ENCODE measurements at regions not wholly inside any gene's neighbourhood (a gene's known extent, or its start where the extent isn't known, plus 50 kb on each side); places are given as distances from the start of the nearest gene placed in this dataset.

GRCh38 chr3:117130222-117130621 lies 420.6 kb downstream of the TUSC7 start:
- H3K4me3 ChIP-seq, result no peak overlapping the region
- no peaks in the 10 kb centered on the region for H3K79me2 ChIP-seq (replicated peaks; ENCODE audit: insufficient read depth)
- H3K27ac ChIP-seq (ENCODE audit: low read depth), result no peak overlapping the region
- Mint-ChIP-seq H3K27me3 (ENCODE audit: insufficient read depth, low read depth, poor library complexity) (peaks cover 1% of the 10 kb centered on the region), H3K4me3 (no peak overlapping the region), H3K9me3 (no peaks in the 10 kb centered on the region), H3K27ac (no peak overlapping the region), H3K4me1 (peaks cover 11% of the 10 kb centered on the region), H3K36me3 (ENCODE audit: low read depth) (no peaks in the 10 kb centered on the region)
- no peak overlapping the region for H3K4me2 ChIP-seq
- DNase-seq (ENCODE audit: low spot score), result no peak
- no peaks in the 10 kb centered on the region for H3K36me3 ChIP-seq (ENCODE audit: insufficient read depth)
- H3K27me3 ChIP-seq (ENCODE audit: insufficient read depth), result no peaks in the 10 kb centered on the region
- H3F3A ChIP-seq (replicated peaks; ENCODE audit: low read depth), result no peaks in the 10 kb centered on the region
- no peak overlapping the region for H2AFZ ChIP-seq
- H3K9me2 ChIP-seq (ENCODE audit: insufficient read depth), result no peaks in the 10 kb centered on the region; the same call in none of the 2 replicates
- H3K4me1 ChIP-seq (ENCODE audit: insufficient read depth), result no peaks in the 10 kb centered on the region
- H4K20me1 ChIP-seq (replicated peaks; ENCODE audit: insufficient read depth), result no peaks in the 10 kb centered on the region
- no peak for TF ChIP-seq NANOG (IDR thresholded peaks at IDR 0.05; ENCODE audit: borderline replicate concordance)
- no peak for TF ChIP-seq CREB1 (CRISPR knock-in tag; IDR thresholded peaks at IDR 0.05; ENCODE audit: low read depth)
- TF ChIP-seq CTCF (conservative IDR thresholded peaks at IDR 0.05; ENCODE audit: low read depth in 2 of 2), result no peak
- no peak for TF ChIP-seq EZH2phosphoT487 (IDR thresholded peaks at IDR 0.05; ENCODE audit: unreplicated experiment)
- no peak for TF ChIP-seq REST (IDR thresholded peaks at IDR 0.05; ENCODE audit: unreplicated experiment)
- no peak for TF ChIP-seq EZH2 (IDR thresholded peaks at IDR 0.05; ENCODE audit: low read depth, unreplicated experiment)
- no peak for TF ChIP-seq ZNF462 (CRISPR knock-in tag; IDR thresholded peaks at IDR 0.05)
- no peak for TF ChIP-seq POLR2AphosphoS5 (IDR thresholded peaks at IDR 0.05; ENCODE audit: low read depth)
- no peak for TF ChIP-seq ETS1 (IDR thresholded peaks at IDR 0.05)
- no peak for TF ChIP-seq ZNF114 (CRISPR knock-in tag; IDR thresholded peaks at IDR 0.05)
- no peak for TF ChIP-seq JUNB (IDR thresholded peaks at IDR 0.05; ENCODE audit: unreplicated experiment)
- TF ChIP-seq STAT1 (IDR thresholded peaks at IDR 0.05; ENCODE audit: unreplicated experiment), result no peak
- no peak for TF ChIP-seq ZNF331 (CRISPR knock-in tag; IDR thresholded peaks at IDR 0.05; ENCODE audit: low read depth)
- no peak for ATAC-seq

Data from GM23338 (cell line).